ENCODE measurements at regions not wholly inside any gene's neighbourhood (a gene's known extent, or its start where the extent isn't known, plus 50 kb on each side); places are given as distances from the start of the nearest gene placed in this dataset.

DNA sequence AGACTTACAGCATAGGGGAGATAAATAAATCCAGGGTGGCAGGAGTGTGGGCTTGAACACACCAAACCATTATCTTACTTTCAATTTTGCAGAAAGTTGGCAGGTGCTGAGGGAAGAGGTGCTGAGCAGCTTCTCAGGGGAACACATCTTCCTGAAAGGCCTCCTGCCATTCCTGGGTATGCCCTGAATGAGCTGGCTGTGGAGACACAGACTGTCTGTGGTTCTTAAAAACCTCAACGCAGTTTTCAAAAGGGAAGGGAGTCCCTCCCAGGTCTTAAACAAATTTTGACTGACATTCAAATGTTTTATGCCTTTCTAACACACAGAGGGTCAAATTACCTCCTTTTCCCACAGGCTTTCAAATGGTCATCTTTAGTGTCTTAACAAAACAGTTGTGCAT lies 166.9 kb downstream of the TNFSF18 start:
- DNase-seq (ENCODE audit: low read depth): no peak
- no peak overlapping the region for H3K4me3 ChIP-seq (ENCODE audit: control insufficient read depth, low read depth, low read length)
- TF ChIP-seq, protein P1, sequence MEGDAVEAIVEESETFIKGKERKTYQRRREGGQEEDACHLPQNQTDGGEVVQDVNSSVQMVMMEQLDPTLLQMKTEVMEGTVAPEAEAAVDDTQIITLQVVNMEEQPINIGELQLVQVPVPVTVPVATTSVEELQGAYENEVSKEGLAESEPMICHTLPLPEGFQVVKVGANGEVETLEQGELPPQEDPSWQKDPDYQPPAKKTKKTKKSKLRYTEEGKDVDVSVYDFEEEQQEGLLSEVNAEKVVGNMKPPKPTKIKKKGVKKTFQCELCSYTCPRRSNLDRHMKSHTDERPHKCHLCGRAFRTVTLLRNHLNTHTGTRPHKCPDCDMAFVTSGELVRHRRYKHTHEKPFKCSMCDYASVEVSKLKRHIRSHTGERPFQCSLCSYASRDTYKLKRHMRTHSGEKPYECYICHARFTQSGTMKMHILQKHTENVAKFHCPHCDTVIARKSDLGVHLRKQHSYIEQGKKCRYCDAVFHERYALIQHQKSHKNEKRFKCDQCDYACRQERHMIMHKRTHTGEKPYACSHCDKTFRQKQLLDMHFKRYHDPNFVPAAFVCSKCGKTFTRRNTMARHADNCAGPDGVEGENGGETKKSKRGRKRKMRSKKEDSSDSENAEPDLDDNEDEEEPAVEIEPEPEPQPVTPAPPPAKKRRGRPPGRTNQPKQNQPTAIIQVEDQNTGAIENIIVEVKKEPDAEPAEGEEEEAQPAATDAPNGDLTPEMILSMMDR (conservative IDR thresholded peaks at IDR 0.05; ENCODE audit: control insufficient read depth, insufficient read depth, low read depth, low read length): no peak

DNA sequence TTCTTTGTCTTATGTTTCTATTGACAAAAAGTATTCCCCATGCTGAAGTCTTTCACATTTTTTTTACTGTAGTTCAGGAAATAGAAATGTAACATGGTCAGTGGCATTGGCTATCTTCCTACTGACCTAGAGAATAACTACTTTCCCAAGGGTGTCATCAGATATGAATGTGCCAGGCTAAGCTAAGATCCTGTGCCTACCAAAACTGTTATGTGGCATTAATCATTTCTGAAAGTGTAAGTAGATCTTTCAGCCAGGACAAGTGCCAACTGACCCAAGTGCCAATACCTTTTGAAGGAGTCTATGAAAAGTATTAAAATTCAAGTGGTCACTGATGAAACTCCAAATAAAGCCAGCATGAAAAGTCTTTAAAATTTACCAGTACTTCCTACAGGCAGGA lies 165.3 kb downstream of the TNFSF18 start:
- TF ChIP-seq, protein P1 (conservative IDR thresholded peaks at IDR 0.05; ENCODE audit: control insufficient read depth, insufficient read depth, low read depth, low read length): no peak
- peak; percentile 43 for DNase-seq (ENCODE audit: low read depth)
- no peak overlapping the region for H3K4me3 ChIP-seq (ENCODE audit: control insufficient read depth, low read depth, low read length)

DNA sequence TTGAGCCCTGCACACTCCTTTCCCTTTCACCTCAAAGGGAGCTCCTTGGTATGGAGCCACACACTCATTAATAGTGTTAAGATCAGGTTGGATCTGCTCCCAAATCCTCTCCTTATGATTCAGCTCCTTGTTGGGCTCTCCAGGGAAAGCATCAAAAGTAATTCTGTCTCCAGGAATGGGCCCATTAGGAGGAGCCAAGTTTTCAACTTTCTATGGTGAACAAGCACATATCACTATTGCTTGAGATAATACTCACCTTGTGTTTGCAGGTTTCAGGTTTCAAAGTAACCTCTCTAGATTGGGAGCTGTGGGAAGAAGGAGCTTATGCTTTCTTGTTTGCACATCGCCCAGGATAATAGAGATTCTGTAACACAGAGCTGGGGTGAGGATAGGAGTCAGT lies 164.8 kb downstream of the TNFSF18 start:
- DNase-seq (ENCODE audit: low read depth): peak; percentile 86
- TF ChIP-seq, protein P1 (conservative IDR thresholded peaks at IDR 0.05; ENCODE audit: control insufficient read depth, insufficient read depth, low read depth, low read length): no peak
- H3K4me3 ChIP-seq (ENCODE audit: control insufficient read depth, low read depth, low read length): no peak overlapping the region

DNA sequence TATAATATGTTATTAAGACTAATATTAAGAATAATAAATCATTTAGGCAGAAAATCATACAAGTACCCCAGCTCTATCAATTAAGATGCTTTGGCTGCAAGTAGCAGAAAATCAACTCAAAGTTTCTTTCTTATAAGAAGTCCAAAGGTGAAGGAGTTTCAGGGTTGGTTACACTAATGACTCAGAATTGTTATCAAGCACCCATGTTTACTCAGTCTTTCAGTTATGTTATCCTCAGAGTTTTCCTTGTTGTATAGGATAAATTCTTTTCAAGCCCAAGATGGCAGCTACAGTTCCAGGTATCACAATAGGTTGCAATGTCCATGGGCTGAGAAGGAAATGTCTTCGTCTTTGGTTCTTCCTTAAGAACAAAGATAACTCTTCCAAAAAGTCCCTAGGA lies 163.6 kb downstream of the TNFSF18 start:
- no peak overlapping the region for H3K4me3 ChIP-seq (ENCODE audit: control insufficient read depth, low read depth, low read length)
- TF ChIP-seq, protein P1 (conservative IDR thresholded peaks at IDR 0.05; ENCODE audit: control insufficient read depth, insufficient read depth, low read depth, low read length): no peak
- DNase-seq (ENCODE audit: low read depth): no peak

DNA sequence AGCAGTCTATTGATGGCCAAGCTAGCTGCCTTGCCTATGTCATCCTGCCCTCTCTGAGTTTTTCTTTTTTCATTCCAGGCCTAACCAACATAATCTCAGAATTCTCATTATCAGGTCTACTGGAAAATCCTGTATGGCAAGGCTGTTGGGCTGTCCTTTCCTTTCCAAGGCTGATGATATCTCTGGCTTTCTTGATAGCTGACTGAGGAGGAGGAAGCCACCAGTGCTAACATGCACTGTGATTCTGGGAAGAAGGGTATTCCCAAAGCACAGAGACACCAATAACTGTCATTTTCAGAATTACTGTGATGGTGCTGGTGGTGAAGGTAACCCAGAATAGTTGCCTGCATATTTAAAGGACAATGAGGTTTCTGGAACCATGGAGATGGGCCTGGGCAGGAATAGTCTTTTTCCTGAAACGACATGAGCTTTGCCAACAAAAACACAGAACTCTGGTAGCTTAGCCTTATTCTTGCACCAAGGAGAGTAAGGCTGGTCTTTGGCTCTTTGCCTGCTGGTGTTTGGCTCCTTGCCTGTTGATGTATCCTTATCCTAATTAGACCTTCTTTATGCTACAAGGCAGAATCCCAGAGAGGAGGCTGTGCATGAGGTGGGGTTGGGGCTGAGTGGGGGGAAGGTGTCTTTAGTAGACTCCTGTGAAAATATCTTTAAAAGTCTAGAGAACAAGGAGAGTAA lies 157.4 kb downstream of the TNFSF18 start:
- peak; percentile 57 for DNase-seq (ENCODE audit: low read depth)
- no peak overlapping the region for H3K4me3 ChIP-seq (ENCODE audit: control insufficient read depth, low read depth, low read length)
- TF ChIP-seq, protein P1 (conservative IDR thresholded peaks at IDR 0.05; ENCODE audit: control insufficient read depth, insufficient read depth, low read depth, low read length): no peak

DNA sequence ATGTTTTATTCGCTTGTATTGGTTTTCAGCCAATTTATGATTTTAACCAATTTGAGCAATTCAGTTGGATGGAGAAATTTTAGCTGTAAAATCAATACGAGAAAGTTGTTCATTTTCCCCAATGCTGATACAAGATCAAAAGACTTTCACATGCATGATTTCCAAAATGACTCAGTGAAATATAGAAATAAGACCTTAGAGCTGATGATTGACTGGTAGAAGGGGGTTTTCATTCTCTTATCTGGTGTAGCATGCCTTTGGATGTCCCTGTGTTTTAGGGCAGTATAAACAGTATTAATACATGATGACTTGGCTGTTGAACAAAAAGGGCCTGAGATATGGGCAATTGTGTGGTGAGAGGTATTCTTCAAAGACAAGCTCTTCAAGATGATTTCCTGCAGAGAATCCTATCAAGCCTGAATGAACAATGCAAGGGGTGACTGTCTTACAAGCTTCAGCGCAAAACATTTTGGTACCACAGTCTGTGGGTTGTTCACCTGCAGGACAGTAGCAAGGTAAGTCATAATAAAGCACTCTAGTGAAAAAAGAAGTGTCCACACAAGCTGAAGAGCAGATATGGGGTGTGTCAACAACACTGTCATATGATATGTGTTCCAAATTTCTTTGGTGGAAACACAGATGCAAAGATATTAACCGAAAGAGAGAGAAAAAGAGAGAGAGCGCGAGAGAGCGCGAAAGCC lies 156.2 kb downstream of the TNFSF18 start:
- TF ChIP-seq, protein P1 (conservative IDR thresholded peaks at IDR 0.05; ENCODE audit: control insufficient read depth, insufficient read depth, low read depth, low read length): no peak
- H3K4me3 ChIP-seq (ENCODE audit: control insufficient read depth, low read depth, low read length): no peak overlapping the region
- DNase-seq (ENCODE audit: low read depth): no peak
